HG02588 (cell line): ENCODE measurements at regions not wholly inside any gene's neighbourhood (a gene's known extent, or its start where the extent isn't known, plus 50 kb on each side); places are given as distances from the start of the nearest gene placed in this dataset.
"Not testable (repeated sequence)": the region's sequence is repeated elsewhere in the genome, so short reads cannot be mapped to it uniquely, and the experiment has no call there.

Experiments used
- ATAC-seq: cut with Tn5 transposase; IDR thresholded peaks from one replicate; pipeline ENCODE4 v1.9.1; 2021; ENCODE audit warnings: mild to moderate bottlenecking, moderate library complexity; ENCODE audit not compliant: unreplicated experiment

GRCh38 chr22:48507595-48508350 is 1319.9 kb downstream of the BRD1 start:
- no peak for ATAC-seq

GRCh38 chr22:48507171-48507570 is 1320.5 kb downstream of the BRD1 start:
- no peak for ATAC-seq

- ATAC-seq, result no peak
These were observed 1321.0 kb downstream of the BRD1 start for GRCh38 chr22:48506506-48507145.

GRCh38 chr22:48505891-48506290 is 1321.8 kb downstream of the BRD1 start:
- no peak for ATAC-seq

- ATAC-seq, result no peak
These were observed 1323.0 kb downstream of the BRD1 start for GRCh38 chr22:48504519-48505140.

GRCh38 chr22:48503876-48504275 is 1323.8 kb downstream of the BRD1 start:
- ATAC-seq, result no peak

- no peak for ATAC-seq
These were observed 1324.5 kb downstream of the BRD1 start for GRCh38 chr22:48503035-48503625.

- ATAC-seq, result no peak
These were observed 1326.4 kb downstream of the BRD1 start for GRCh38 chr22:48501231-48501750.

GRCh38 chr22:48500471-48501230 is 1327.0 kb downstream of the BRD1 start:
- ATAC-seq, result no peak

- no peak for ATAC-seq
These were observed 1327.9 kb downstream of the BRD1 start for GRCh38 chr22:48499456-48500425.

GRCh38 chr22:48498526-48499331 is 1328.9 kb downstream of the BRD1 start:
- no peak for ATAC-seq

- not testable (repeated sequence) for ATAC-seq
These were observed 1329.7 kb downstream of the BRD1 start for GRCh38 chr22:48497743-48498520.

GRCh38 chr22:48496987-48497650 is 1330.6 kb downstream of the BRD1 start:
- no peak for ATAC-seq

- no peak for ATAC-seq
These were observed 1331.3 kb downstream of the BRD1 start for GRCh38 chr22:48496226-48496845.

GRCh38 chr22:48495751-48496080 is 1332.0 kb downstream of the BRD1 start:
- ATAC-seq, result no peak

- ATAC-seq, result no peak
These were observed 1332.5 kb downstream of the BRD1 start for GRCh38 chr22:48494968-48495750.
